HG03045 (cell line): ENCODE measurements at regions not wholly inside any gene's neighbourhood (a gene's known extent, or its start where the extent isn't known, plus 50 kb on each side); places are given as distances from the start of the nearest gene placed in this dataset.
"Not testable (repeated sequence)": the region's sequence is repeated elsewhere in the genome, so short reads cannot be mapped to it uniquely, and the experiment has no call there.

Source experiments
- ATAC-seq: cut with Tn5 transposase; IDR thresholded peaks from one replicate; pipeline ENCODE4 v1.9.1; 2021; ENCODE audit warnings: mild to moderate bottlenecking, moderate library complexity; ENCODE audit not compliant: unreplicated experiment

DNA sequence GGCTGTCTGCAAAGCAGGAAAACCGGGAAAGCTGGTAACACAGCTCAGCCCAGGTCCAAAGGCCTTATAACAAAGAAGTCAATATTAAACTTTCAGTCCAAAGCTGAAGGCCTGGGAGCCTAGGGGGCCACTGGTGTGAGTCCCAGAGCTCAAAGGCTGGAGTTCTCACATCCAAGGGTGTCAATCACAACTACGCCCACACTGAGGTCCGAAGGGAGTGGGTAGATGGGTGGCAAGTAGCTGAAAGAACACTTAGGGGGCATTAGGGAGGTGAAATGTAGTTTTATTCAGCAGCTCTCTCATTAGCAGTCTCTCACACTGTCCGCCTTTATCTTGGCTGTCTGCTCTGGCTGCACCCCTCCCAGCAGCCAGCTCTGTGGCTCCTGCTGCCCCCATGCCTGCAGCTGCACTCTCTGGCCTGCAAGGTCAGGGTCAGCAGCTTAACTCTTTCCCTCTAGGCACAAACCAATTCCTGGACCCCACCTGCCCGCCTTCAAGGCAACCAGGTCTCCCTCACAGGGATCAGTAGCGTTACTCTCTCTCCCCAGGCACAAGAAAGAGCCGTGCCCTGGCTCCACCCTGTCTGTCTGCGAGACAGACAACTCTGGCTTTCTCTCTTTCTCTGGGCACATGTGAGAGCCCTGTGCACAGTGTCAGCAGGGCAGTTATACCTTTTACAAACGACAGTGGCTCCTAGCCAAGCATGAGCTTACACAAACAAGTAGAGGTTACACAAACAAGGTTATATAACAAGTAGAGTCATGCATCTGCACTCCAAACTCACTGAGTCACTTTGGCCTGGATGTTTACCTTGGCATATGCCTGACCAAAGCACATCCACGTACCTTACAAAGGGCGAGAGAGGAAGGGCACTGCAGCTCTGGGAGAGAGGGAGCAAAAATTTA lies 249.4 kb upstream of the PCDH20 start:
- ATAC-seq: no peak

DNA sequence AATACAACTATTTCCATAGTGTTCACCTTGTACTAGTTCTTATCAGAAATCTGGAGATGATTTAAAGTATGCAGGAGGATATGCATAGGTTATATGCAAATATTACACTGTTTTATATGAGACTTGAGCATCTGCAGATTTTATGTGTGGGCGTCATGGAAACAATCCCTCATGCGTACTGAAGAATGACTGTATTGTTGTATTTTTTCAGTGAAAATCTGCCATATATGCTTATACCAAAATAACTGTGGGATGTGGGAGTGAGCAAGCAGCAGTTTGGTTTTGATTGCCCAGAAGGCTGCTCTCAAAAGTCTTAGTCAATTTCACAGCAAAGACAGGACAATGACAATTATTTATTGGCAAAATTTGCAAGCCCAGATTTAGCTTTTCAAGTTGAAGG lies 238.8 kb upstream of the PCDH20 start:
- no peak for ATAC-seq

DNA sequence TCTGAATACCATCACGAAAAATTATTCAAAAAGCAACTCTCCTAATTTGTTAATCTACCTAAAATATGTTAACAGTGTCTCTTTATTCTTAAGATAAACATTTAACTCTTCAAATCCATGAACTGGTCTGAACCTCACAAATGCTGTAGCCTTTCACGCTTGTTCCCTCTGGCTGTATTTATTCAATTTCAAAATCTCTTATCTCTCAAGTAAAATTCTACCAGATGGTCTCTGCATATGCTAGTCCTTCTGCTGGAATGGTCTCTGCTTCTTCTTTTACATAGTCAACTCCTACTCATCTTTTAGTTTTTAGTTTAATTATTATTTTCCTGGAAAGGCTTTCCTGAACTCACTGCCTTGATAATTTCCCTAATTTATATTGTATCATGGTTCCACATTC lies 232.9 kb upstream of the PCDH20 start:
- no peak for ATAC-seq

DNA sequence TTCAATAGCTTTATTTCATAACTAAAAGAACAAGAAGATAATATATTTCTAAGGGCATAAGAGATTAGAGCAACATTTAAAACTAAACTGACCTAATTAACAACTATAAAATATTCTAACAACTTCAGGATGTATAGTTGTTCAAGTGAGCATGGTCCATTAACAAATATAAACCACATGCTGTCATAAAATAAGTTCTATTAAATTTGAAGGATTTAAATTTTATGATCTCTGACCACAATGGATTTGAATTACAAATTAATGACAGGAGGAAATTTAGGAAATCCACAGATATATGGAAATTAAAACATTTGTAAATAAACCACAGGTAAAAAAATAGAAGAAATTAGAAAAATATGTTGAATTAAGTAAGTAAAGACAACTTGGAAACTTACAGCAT lies 196.5 kb upstream of the PCDH20 start:
- ATAC-seq: no peak

DNA sequence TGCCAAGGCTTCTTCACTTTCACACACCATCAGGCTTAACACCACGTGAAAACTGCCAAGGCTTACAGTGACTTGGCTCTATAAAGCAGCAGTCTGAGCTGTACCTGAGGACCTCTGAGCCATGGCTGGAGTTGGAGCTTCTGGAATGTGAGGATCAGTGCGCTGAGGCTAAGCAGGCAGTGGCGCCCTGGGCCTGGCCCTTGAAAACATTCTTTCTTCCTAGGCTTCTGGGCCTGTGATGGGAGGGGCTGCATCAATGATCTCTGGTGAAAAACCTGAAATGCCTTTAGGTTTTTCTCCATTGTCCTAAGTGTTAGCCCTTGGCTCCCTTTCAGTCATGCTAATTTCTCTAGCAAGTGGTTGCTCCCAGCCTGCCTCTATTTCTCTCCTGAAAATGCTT lies 192.5 kb upstream of the PCDH20 start:
- ATAC-seq: no peak

DNA sequence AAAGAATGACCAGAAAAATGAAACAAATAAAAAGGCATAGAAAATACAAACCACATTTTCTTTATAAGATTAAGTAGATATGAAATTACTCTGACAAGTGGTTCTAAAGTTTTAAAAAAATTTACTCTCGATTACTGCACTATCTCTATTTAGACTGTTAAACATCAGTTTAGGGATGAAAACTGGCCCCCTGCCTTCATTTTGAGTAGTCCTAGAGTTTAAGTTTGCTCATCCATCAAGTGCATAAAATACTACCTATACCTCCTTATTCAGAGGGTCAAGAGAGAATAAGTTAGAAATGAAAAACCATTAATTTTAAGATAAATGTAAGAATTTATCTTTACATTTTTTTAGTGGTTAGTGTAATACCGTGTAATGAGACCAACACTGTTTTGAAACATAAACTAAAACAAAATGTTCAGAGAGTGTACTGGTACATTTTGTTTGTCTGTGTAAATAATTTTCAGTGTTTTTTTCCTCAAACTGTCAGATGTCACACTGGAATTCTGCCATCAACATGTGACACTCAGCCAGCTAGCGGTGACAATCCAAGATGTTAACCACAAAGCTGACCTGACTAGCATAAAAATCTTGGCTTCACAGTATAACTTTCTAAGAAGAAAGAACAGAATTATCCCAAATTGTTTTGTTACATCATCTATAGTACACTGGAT lies 184.8 kb upstream of the PCDH20 start:
- ATAC-seq: no peak

DNA sequence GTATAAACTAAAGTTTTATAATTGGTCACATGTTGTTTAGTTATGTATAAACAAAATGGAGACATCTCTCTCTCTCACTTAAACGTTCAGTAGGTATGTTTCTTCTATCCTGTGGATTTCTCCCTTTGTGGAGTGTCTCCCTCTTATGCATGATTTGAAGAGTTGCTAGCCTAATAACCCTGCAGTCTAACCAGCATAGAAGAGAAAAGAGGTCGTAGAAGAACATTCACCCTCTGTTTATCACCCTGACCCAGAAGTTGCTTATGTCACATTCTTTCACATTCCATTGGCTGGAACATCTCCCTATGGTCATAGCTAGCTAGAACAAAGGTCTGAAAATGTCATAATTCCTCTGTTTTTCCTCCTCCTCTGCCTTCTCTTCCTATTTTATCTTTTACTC lies 176.8 kb upstream of the PCDH20 start:
- ATAC-seq: no peak

DNA sequence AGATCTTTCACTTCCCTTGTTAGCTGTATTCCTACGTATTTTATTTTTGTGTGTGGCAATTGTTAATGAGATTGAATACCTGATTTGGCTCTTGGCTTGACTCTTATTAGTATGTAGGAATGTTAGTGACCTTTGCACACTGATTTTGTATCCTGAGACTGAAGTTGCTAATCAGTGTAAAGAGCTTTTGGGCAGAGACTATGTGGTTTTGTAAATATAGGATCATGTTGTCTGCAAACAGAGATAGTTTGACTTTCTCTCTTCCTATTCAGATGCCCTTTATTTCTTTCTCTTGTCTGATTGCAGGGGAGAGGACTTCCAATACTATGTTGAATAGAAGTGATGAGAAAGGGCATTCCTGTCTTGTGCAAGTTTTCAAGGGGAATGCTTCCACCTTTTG lies 160.3 kb upstream of the PCDH20 start:
- ATAC-seq: no peak

DNA sequence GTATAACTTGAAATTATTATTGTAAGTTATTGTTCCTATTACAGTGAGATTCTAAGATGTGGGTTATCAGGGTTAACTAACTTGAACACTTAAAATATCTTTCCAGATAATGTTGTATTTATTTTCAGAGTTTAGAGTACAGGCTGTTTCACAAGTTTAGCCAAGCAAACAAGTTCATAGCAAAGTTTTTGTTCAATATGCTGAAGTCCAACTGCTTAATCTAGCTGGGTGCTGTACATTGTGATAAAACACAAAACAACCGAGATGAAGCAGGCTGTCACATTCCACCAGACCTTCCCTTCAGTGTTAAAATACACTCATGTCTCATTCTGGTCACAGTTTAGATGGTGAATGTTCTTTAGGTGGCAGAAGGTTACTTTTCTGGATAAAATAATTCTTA lies 148.0 kb upstream of the PCDH20 start:
- no peak for ATAC-seq

DNA sequence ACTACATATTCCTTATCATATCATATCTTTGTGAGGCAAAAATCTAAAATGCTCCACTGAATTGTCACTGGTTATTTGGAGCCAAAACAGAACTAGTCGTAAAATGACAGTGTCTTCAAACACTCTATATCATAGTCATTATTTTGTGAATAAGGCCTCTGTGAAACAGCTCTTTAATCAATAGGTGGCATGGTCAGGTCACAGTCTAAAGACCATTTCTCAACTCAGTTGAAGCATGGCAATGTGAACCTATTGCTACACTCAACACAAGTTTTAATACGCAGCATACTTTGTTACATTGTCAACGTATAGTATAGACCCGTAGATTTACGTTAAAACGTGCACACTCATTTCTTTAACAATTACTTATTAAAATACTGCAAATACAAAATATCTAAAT lies 131.3 kb upstream of the PCDH20 start:
- ATAC-seq: no peak

DNA sequence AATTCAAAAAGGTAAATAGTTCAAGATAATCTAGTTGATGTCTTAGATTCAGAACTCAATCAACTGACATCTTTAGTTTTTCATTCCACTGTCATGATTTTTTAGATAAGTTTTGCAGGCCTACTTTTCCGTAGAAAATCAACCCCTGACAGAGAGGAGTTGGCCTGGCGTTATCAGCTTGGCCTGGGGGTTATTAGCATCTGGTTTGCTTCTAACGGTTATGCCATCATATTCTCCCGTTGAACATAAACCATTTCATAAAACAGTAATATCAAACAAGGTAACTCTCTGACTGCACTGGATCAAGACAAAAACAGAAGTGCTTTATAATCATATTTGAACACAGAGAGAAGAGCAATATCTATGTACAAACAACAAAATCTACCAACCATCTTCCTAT lies 130.8 kb upstream of the PCDH20 start:
- ATAC-seq: no peak

DNA sequence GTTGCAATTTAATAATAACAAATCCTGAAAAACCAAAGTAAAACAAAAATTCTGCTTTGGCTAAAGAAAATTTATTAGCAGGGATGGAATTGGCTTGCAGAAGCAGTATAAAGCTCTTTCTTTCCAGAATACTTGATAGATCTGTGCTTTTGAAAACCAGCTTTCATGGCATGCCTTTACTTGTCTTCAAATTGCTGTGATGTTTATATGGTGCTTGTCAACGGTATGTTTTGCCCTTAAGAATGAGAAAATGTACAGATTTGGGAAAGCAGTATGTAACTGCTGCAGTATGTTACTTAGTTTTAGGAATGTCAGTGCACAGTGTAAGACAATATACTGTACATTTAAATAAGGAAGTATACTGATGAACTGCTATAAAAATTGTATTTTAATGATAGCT lies 120.8 kb upstream of the PCDH20 start:
- ATAC-seq: no peak

DNA sequence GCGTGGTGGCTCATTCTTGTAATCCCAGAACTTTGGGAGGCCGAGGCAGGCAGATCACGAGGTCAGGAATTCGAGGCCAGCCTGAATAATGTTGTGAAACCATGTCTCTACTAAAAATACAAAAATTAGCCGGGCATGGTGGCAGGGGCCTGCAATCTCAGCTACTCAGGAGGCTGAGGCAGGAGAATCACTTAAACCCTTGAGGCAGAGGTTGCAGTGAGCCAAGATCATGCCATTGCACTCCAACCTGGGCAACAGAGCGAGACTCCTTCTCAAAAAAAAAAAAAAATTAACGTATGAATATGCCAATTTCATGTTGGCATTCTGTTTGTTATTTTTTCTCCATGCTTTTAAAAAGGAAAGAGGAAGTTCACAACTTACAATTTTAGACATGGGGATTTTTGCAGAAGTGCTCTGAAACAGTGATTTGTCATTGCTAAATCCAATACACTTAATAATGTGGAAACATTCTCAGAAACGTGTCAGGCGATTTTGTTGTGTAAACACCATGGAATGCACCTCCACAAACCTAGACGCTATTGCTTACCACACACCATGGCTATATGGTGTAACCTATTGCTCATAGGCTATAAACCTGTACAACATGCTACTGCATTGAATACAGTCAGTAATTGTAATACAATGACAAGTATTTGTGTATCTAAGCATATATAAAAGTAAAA lies 115.9 kb upstream of the PCDH20 start:
- ATAC-seq: no peak

DNA sequence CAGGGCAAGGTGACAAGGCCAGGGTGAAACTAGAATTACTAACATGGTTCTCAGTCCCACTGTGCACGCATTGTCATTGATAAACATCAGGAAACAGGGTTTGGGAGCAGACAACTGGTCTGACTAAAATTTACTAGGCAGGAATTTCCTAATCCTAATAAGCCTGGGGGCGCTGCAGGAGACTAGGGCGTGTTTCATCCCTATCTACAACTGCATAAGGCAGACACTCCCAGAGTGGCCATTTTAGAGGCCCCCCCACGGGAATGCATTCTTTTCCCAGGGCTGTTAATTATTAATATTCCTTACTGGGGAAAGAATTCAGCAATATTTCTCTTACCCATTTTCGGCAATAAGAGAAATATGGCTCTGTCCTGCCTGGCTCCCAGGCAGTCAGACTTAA lies 103.6 kb upstream of the PCDH20 start:
- not testable (repeated sequence) for ATAC-seq

DNA sequence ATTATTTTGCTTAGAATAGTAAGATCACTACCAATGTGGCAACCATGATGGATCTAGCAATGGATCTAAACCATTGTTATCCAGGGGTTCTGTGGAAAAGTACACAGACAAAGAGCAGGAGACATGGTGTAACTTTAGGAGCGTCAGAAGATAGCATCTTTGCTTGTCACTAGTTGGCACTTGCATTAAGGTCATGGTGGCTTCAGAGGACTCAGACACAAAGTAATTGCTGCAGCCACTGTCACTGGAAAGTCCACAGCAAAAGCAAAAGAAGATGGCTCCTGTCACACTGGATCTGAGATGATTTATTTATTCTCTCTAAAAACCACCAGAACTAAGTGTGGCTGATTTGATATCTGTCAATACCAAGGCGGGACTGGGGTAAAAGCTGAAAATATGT lies 93.3 kb upstream of the PCDH20 start:
- no peak for ATAC-seq

DNA sequence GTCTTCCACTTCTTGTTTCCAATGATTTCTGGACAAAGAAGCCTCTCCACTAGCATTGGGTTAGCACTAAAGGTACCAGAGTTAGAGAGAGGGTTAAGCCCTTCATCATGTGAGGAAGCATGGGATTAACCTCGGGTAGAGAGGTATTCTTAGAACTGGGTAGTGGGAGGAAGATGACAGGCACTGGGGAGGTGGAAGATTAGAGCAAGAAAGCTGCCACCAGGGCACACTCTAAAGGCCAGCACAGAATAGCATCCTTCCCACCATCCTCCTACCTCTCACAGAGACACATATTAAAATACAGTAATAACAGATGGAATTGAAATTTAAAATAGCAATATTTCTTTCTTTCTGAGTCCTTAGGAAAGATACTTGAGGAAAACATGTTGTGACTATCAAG lies 84.5 kb upstream of the PCDH20 start:
- ATAC-seq: no peak

DNA sequence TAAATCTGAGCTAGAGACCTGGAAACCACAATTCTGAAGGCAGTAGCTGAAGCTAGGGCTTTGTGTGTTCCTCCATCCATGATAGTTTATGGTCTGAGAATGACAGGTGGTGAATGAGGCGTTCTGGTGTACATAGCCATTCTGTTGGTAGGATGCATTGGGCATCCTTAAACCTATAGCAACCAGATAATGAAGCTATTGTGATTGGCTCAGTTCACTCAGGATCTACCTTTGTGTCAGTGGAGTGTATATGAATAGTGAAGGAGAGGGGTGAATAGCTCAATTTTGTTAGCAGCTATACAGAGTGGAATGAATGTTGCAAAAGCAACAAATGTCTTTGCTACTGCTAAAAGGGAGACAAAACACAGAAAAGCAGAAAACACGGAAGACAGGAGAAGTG lies 80.0 kb upstream of the PCDH20 start:
- ATAC-seq: no peak

DNA sequence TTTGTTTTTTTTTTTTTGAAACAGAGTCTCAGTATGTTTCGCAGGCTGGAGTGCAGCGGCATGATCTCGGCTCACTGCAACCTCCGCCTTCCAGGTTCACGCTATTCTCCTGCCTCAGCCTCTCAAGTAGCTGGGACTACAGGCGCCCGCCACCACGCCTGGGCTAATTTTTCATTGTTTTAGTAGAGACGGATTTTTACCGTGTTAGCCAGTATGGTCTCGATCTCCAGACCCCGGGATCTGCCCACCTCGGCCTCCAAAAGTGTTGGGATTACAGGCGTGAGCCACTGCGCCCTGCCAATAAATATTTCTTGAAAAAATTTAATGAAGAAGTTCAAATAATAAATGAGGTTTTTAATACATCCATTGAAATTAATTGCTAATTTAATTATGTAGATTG lies 77.9 kb upstream of the PCDH20 start:
- ATAC-seq: not testable (repeated sequence)

DNA sequence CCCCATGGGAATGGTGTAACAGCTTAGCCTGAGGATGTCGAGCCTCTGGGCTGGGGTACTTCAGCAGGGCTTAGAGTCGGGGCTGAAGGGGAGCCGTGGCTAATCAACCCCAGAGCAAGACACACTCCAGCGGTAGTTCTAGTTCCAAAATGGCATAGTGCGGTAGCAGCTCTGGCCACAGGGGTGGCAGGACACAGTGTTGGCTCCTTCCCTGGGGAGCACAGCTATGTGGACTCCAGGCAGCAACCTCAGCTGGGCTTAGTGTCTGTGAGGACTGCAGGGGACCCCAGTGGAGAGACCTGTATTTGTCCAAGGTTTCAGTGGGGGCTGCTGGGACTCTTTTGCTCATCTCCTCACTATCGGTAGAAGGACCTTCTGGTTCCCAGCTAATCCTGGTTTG lies 70.8 kb upstream of the PCDH20 start:
- ATAC-seq: no peak

DNA sequence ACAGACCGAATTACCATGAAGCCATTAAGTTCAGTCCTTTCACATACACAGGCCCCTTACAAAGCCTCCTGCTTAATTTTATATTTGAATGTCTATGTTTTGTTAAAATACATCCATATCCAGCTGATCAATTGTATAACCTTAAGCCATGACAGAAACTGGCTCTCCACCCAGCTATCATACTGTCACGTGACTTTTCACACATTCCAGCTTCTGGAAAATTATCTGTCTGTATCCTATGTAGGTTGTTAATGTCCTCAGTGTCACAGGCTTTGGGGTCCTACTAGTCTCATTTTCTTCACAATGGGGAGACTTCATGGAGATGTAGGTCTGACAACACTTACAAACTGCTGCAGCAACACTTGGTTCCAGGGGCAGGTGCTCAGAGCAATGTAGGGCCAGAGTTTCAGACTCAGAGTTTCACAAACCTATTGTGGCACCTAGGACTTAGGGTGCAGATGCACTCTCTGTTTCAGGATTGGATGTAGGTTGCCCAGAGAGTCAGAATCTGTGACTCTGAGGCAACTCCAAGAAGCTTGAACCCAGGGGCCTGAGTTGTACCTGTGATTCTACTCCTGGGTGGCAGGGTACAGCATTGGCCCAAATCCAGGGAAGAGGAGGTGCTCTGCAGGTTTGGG lies 69.6 kb upstream of the PCDH20 start:
- no peak for ATAC-seq

DNA sequence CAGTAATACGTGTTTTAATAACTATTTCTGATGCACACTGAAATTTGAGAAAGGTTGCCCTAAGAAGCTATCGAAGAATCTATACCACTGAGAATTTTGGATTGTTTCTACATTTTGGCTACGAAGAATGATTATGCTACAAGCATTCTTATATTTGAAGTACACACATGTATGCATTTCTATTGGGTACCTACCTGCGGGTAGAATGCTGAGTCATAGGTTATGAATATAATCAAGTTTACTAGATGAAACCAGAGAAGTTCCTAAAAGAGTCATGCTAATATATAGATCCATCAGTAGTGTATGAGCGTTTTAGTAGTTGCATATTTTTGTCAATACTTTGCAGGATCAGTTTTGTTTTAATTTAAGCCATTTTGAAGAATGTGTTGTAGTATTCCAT lies 62.0 kb upstream of the PCDH20 start:
- ATAC-seq: no peak
